Activated CD4-positive, alpha-beta T cell treated with anti-CD3 and anti-CD28 coated beads for 4 hours (primary cell): ENCODE measurements at regions not wholly inside any gene's neighbourhood (a gene's known extent, or its start where the extent isn't known, plus 50 kb on each side); places are given as distances from the start of the nearest gene placed in this dataset.

Source experiments
- DNase-seq, 2 donors: peaks; one replicate each; pipeline ENCODE4 v3.0.0-alpha.2; 2020

DNA sequence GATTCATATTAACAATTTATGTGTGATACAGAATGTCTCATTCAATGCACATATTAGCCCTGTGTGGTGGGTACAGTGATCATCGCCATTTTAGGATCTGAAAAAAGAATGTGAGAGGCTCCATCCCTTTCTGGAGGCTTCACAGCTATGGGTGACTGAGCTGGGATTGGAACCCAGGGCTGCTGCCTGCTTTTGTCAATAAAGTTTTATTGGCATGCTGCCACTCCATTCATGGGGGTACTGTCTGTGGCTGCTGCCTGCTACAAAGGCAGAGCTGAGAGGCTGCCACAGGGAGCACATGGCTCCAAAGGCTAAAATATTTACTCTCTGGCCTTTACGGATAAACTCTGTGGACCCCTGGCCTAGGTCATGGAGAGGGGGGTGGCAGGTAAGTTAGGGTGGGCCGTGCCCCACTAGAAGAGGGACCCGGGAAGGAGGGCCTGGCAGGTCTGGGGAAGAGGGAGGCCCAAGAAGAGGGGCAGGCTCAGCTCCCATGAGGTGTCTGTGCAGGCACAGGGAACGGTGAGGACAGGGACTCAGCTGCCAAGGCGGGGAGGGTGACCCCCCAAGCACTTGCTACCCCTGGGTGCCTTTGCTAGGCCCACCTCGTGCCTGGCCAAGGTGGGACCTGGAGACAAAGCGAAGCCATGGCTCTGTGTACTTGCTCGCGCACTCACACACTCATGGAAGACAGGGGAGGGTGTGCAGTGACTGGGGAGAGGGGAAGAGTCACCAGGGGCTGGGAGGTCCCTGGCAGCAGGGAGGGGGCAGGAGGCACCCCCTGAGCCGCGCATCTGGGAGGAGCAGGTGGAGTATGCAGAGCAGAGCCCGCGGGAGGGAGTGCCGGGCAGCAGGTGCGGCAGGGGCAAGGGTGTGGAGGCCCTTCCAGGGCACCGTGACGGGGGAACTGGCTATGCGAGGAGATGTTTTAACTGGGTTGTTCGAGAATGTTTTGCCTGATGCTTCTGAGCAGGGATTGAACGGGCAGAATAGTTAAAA lies 335.3 kb downstream of the CTTN start:
- DNase-seq = no peak

DNA sequence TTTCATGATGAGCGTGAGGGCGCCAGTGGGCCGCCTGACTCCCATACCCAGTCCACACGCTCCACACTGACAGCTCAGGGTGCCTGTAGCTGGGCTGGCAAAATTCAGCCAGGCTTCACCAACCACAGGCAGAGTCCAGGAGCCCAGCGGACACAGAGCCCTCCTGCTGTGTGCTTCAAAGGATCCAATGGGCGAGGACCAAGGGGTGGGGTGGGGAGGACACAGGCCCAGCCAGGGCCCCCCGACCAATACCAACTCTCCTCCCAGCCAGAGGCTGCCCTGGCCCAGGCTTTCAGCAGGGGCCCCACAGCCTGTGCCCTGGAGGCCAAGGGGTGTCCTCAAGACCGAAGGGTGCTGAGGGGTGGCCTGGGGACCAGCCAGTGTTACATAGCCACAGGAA lies 336.1 kb downstream of the CTTN start:
- DNase-seq = no peak

- no peak for DNase-seq
Measured at GRCh38 chr11:70734911-70735310, 336.6 kb downstream of the CTTN start.

DNA sequence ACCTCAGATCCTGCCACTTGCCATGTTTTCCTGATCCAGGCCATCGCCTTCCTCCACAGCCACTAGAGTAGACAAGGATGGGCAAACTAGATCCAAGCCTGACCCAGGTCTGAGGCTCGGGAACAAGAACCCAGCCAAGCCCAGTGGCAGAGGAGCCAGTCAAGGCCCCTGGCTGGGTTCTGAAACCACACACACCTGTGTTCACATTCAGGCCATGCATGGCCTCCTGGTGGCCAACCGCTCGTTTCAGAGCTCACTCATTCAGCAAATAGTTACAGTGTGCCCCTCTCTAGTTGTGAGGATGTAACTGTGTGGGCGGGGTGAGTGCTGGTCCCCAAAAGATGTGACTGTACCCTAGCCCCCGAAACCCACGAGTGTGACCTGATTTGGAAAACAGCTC lies 337.6 kb downstream of the CTTN start:
- DNase-seq = no peak

DNA sequence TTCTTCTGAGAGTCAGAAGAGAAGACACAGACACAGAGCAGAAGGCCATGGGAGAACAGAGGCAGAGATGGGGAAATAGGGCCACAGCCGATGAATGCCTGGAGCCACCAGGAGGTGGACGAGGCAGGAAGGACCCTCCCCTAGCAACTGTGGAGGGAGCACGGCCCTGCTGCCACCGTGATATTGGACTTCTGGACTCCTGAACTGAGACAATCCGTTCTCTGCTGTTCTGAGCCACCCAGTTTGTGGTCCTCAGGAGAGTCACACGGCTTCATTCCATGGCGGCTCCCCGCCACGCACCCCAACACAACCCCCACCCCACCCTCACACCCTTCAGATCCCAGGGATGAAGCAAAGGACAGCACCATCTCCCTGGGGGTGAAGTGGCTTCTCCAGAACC lies 338.1 kb downstream of the CTTN start:
- no peak for DNase-seq

DNA sequence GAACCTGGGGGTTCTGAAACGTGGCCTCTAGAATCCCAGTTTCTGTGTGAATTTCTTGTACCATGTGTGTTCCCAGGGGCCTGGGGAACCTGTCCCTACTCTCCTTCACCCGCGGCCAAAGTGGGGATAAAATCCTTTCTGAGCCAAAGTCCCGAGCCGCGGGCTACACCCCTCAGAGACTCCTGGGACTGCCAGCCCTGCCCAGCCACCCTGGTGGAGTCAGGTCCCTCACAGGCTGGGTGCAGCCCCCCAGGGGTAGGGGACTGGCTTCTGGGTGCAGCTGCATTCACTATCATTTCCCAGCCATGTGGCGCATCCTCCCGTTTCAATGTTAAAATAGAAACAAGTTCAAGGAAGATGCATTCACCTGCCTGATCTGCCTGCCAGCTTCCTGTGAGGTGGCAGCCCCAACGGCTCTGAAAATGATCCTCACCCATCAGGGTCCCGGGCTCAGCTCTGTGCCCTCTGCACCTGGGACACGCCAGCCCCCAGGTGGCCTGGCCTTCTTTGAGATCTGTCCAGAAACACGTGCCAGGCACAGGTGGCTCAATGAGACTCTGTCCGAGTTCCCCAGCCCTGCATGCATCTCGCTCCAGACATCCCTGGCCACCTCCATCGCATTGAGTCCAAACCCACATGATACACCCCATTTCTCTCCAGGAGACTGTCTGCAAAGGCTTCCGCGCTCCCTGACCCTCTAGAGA lies 338.8 kb downstream of the CTTN start:
- no peak for DNase-seq

DNA sequence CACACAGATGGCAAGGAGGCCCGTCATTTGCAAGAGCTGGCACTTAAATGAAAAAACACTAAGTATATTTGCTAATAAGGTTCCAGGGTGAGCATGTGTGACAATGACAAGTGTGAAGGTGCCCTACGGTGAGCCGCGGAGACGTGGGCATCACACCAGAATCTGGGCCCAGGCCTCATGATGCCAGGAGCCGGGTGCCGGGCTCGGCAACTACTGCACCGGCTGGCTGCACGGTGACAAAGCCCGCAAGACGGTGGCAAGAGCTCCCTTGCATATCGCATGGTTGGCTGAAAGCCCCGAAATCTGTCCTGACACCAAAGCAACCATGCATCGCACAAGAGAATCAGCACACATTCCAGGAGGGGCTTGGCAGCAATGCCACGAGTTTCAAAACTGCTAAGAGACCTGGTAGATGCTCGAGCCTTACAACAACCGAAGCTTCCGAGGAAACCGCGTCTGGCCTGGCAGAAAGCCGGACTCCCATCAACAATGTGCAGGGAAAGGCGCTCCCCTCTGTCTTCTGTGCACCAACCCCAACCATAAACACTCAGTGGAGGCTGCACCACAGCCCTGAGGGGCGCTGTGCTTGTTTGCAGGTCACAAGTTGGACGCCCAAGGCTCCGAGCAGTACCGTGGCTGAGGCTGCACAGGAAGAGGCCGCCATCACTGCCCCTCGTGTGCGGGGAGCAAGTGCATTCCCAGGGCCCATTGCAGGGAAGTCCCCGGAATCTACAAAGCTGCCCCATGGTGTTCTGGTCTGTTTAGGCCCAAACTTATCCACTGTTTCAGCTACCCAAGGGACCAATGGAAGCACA lies 339.7 kb downstream of the CTTN start:
- DNase-seq = no peak

GRCh38 chr11:70738661-70739060 lies 340.3 kb downstream of the CTTN start:
- DNase-seq = no peak

- DNase-seq = no peak
Measured at GRCh38 chr11:70739091-70739490, 340.8 kb downstream of the CTTN start.

DNA sequence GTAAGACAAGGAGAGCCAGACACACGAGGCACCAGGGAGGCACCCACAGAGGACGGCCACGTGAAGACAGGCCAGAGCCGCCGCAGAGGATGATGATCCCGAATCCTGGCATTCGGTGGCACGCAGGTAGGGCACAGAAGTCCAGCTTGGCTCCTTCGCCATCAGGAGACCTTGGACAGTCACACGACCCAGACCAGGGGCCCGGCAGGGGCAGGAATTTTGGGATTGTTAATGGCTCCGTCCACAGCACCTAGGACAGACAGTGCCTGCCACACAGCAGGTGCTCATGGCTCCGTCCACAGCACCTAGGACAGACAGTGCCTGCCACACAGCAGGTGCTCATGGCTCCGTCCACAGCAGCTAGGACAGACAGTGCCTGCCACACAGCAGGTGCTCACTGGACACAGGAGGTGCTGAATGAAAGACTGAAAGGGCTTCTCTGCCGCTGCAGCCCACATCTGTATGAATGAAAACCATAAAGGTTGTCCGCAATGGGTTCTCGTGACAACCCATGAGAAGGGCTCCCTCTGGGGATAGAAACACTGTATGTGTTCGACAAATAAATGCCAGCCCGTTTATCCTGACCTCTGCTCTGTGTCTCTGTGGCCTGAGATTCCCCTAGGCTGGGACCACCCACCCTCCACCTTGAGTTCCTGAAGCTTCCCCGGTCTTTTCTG lies 341.6 kb downstream of the CTTN start:
- DNase-seq = no peak

- DNase-seq = no peak
Measured at GRCh38 chr11:70740488-70740851, 342.1 kb downstream of the CTTN start.

- DNase-seq = no peak
Measured at GRCh38 chr11:70741085-70741484, 342.8 kb downstream of the CTTN start.

DNA sequence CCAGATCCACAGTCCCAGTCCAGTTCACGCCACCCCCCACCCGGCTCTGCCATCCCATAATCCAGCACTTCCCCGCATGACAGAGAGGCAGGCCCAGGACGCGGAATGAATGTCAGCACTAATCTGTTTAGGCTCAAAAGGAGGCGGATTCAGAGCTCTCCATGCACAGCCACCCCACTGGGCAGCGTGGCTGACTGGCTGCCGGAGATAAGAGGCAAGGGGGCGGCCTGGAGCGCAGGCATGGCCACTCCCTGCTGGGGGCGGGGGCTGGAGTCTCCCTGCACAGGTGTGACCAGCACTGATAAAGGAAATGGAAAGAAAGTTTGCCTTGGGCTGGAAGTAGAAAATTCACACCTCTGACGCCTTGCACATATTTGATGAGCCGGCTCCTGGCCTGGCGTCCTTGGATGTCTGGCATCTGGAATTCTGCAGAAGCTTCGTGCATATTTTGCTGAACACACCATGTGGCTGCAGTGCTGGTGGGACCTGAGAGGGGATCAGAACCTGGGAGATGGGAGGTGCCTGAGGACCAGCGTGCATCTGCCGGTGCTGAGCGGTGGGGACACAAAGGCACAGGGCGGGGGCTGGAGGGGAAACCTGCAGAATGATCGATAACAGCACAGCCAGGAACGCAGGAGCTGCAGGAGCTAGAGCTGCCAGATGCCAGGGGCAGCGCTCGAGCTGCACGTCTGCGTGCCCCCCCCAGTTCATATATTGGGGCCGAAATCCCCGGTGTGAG lies 344.4 kb downstream of the CTTN start:
- no peak for DNase-seq

- DNase-seq = no peak
Measured at GRCh38 chr11:70743329-70743728, 345.0 kb downstream of the CTTN start.

GRCh38 chr11:70743941-70744351 lies 345.6 kb downstream of the CTTN start:
- no peak for DNase-seq

GRCh38 chr11:70744396-70745185 lies 346.3 kb downstream of the CTTN start:
- DNase-seq = no peak

DNA sequence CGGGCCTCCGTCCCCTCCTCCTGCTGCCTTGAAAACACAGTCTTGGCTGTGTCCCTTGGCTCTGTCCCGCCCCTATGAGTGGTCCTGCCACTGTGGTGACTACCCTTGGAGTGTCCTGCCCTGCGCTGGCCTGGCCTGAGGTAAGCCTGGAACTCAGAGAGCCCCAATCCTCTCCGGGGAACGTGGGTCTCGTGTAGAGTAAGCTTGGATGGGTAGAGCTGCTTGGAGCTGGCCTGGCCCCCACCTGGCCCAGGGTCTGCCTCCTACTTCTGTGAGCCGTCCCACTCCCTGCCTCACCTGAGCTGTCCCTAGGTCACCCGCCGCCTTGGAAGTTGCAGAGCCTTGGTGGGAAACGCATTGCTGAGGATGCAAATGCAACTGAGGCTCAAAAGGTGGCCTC lies 347.1 kb downstream of the CTTN start:
- DNase-seq = no peak

DNA sequence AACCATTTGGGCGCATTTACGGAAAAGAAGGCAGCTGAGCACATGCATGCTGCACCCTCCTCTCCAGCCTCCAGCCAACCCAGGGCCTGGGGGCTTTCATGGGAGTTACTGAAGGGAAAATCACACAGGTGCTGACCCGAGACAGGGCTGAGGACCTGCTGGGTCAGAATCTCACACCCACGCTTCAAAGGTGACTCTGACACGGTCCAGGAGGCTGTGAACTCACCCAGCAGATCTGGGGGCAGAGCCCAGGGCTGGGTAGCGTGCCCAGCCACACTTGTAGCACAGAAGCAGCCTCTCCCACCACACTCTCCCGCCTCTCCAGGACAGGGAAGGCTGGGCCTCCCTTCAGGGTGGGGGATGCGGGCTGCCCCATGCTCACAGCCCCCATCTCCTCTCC lies 347.6 kb downstream of the CTTN start:
- no peak for DNase-seq

DNA sequence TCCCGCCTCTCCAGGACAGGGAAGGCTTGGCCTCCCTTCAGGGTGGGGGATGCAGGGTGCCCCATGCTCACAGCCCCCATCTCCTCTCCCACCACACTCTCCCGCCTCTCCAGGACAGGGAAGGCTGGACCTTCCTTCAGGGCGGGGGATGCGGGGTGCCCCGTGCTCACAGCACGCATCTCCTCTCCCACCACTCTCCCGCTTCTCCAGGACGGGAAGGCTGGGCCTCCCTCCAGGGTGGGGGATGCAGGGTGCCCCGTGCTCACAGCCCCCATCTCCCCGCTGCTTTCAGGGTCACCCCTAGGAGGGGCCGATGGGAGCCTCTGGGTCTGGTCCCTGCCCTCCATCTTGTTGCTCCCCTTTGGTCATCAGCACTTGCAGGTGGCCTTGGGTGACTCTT lies 348.0 kb downstream of the CTTN start:
- no peak for DNase-seq

- DNase-seq = no peak
Measured at GRCh38 chr11:70747285-70747684, 349.0 kb downstream of the CTTN start.

GRCh38 chr11:70747921-70748320 lies 349.6 kb downstream of the CTTN start:
- no peak for DNase-seq
